GM12865 (cell line): ENCODE measurements at regions not wholly inside any gene's neighbourhood (a gene's known extent, or its start where the extent isn't known, plus 50 kb on each side); places are given as distances from the start of the nearest gene placed in this dataset.

Experiments used
- DNase-seq: peaks from one replicate; pipeline ENCODE4 v3.0.0; 2010; ENCODE audit warnings: low read depth
- H3K4me3 ChIP-seq: 2 replicates; pipeline ENCODE4 v1.5.1; 2011; ENCODE audit warnings: mild to moderate bottlenecking, low read depth, low read length, control low read depth
- CTCF ChIP-seq: IDR thresholded peaks from 2 replicates; pipeline ENCODE4 v1.5.1; 2011; ENCODE audit warnings: low read length, control low read depth, low read depth, inconsistent platforms; ENCODE audit not compliant: insufficient read depth; ENCODE audit errors: missing control alignments

DNA sequence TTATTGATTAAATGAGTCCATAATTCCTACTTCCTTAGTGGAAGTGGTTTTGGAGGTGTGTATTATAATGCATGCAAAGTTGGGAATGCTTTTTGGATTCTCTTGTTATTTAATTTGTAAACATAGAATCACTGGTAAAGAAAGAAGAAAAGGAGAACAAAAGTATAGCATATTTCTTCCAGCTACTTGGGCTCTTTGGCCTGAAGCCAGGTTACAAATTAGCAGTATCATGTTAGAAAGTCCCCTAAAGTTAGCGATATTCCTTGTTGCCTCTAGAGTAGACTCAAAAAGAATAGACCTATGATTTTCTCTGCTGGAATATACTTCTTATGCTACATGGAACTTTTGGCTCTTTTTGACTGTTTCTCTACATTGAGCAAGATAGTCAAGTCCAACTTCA, 60.6 kb upstream of the CD28 start:
- no peak overlapping the region for H3K4me3 ChIP-seq
- TF ChIP-seq CTCF = no peak
- DNase-seq = no peak

GRCh38 chr2:203646266-203646864, 60.1 kb upstream of the CD28 start:
- H3K4me3 ChIP-seq = no peak overlapping the region
- TF ChIP-seq CTCF = no peak
- DNase-seq = no peak

DNA sequence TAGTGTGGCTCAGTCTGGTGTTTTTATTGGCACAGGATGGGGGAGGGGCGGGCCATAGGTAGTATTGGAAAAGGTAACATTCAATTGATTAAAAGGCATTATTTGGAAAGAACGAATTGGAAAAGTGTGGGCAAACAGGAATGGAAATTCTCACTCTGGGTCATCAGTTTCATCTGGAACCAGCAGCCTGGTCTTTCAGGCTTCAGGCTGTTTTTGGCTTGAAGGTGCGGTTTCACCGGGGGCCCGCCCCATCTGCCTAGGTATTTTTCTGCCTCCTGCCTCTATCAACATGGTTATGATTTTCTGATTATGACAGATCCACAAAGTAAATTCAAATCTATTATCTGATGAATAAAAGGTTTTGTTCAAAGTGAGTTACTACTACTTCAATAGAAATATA, 59.5 kb upstream of the CD28 start:
- no peak for TF ChIP-seq CTCF
- no peak for DNase-seq
- H3K4me3 ChIP-seq = no peak overlapping the region

DNA sequence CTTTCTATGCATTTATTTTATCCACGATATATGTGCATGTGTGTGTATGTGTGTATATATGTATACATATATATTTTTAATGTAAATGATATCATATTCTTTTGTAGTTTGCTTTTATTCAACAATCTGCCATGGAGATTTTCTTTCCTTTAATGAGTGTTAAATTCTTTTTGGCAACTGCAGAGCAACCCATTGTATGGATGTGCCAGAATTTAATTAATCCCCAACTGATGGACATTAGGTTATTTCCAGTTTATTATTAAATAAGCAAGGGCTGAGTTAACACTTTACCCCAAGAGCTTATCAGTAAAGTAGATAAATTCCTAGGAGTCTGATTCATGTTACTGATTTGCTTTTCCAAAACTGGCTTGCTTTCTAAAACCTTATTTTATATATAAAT, 58.9 kb upstream of the CD28 start:
- no peak for DNase-seq
- H3K4me3 ChIP-seq = no peak overlapping the region
- no peak for TF ChIP-seq CTCF

- H3K4me3 ChIP-seq = no peak overlapping the region
- no peak for DNase-seq
- no peak for TF ChIP-seq CTCF
These were observed 58.2 kb upstream of the CD28 start for GRCh38 chr2:203648273-203648672.

- no peak for DNase-seq
- H3K4me3 ChIP-seq = no peak overlapping the region
- no peak for TF ChIP-seq CTCF
These were observed 57.1 kb upstream of the CD28 start for GRCh38 chr2:203649176-203649814.
